ENCODE measurements at regions not wholly inside any gene's neighbourhood (a gene's known extent, or its start where the extent isn't known, plus 50 kb on each side); places are given as distances from the start of the nearest gene placed in this dataset.

DNA sequence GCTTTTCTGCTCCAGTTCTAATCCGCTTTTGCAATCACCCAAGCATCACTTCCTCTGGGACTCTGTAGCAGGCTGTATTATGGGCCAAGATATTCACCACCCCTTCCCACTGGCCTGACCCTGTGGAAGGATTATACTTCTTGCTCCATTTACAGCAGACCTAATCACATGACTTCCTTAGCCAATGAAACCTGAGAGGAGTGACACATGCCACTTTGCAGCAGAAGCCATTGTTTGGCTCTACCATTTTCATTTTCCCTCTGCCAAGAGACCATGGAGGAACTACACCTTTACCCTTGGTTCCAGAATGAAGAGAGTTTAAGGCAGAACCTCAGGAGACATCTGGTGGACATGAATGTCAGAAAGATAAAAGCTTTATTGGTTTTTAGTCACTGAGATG, 134.9 kb upstream of the HSD17B12 start:
- no peak for DNase-seq
- intact Hi-C loops (cut with DNase I) = no loop called here

DNA sequence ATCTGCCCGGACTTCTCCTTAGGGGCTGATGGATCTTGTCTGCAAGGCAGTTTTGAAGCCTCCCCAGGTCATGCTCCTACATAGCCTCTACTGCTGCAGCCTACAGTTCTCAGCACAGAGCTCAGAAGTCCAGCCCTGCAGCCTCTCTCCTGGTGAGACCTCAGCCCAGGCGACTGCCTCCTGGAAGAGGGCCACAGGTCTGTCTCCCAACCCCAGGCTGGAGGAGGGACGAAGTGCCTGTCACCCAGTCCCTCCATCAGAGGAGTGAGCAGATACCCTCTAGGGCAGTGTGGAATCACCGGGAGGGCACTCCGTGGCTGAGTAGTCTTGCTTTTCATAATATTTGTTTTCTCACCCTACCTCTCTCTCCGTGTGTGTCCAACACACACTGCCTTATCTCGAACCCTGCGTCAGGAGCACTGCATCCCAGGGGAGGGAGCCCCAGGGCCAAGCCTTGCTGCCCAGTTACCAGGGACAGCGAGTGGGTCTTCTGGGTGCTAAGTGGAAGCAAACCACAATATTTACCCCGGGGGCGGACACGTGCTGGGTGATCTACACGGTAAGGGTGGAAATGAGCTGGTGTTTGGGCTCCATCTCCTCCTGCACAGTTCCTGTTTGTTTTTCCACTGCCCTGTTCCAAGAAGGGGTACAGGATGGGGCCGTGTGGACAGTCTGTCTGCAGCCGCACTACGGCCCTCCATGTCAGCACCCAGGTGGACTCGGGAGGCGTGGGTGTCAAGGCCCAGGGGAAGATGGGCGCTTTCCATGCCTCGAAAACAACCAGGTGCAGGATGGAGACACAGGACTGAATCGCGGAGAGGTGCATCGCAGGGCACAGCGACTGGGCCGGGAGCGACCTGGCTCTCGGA, 133.7 kb upstream of the HSD17B12 start:
- DNase-seq = peak in 2 of 10 donors; percentile 68 to 80

DNA sequence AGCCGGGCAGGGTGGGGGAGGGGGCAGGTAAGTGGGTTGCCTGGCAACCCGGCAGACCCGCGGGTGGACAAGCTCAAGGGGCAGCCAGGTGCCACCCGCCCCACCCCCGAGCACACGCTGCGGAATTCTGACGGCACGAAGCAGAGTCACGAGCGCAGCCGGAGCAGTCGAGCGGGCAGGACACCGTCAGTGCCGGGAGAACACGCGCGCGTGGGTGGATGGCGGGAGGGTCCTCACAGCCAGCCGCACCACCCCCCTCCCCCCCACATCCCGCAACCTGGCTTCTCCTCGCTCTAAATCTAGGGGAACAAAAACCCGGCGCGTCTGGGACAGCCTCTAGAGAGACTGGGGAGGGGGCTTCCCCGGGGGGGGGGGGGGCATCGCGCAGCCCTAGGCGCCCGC, 133.1 kb upstream of the HSD17B12 start:
- intact Hi-C loops (cut with DNase I) = no loop called here
- DNase-seq = peak in 4 of 10 donors; percentile 33 to 82 (median 69)

More for the DNA sequence above, 133.7 kb upstream of the HSD17B12 start:
- intact Hi-C loops (cut with DNase I) = no loop called here

DNA sequence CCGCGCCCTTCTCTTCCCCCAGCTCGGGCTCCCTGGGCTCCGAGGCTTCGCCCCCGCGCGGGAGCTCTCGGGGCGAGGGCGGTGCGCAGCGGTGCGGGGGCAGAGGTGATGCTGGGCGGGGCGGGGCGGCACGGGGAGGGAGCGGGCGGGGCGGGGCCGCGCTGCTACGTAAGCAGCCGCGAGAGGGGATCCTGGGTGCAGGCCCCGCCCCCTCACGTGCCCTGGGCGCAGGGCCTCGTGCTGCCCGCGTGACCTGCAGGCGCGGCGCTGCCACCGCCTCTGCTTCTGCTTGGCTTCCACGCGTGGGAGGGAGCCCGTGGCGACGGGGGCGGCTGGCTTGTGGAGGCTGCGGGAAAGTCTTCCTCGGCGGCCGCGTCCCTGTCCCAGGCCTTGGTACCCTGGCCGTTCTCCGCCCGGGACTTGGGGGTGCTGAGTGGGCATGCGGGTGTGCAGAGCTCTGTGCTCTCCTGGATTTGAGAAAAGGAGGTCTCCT, 132.6 kb upstream of the HSD17B12 start:
- peak in 8 of 10 donors; percentile 22 to 90 (median 37) for DNase-seq
- intact Hi-C loops (cut with DNase I) = no loop called here

DNA sequence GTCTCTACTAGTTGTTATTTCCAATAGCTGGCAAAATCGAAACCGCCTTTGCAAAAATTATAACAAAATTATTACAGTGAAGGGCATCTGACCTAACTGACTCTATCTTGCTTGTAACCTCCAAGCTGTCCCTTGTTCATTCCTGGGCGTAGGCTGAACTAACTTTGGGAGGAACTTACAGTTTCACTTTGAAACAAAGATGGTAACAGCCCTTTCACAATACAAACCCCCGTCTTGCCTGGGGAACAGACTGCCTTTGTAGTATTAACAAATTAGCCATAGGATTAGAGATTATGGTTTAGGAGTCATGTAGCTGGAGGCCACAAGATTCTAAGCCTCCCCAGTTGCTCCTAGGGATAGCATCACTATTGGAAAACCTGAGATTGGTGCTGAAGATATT, 131.6 kb upstream of the HSD17B12 start:
- intact Hi-C loops (cut with DNase I) = no loop called here
- no peak for DNase-seq

DNA sequence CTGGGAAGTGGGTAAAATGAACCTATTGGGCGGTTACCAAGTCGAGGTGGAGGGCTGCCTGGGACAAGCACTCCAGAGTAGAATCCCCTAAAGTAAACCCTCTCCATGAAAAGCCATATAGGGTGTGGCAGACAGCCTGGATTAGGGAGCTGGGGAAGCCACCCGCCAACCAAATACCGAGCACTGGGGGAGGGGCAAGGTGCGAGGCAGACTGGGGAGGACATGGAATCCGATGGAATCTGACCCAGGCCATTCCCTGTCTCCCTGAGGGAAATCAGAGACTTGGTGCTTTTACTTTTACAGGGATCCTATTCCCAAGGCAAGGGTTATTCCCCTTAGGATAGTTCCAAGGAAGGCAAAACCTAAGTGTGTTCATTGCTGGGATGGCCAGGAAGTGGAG, 130.9 kb upstream of the HSD17B12 start:
- DNase-seq = peak in 1 of 10 donors; percentile 44
- intact Hi-C loops (cut with DNase I) = no loop called here

DNA sequence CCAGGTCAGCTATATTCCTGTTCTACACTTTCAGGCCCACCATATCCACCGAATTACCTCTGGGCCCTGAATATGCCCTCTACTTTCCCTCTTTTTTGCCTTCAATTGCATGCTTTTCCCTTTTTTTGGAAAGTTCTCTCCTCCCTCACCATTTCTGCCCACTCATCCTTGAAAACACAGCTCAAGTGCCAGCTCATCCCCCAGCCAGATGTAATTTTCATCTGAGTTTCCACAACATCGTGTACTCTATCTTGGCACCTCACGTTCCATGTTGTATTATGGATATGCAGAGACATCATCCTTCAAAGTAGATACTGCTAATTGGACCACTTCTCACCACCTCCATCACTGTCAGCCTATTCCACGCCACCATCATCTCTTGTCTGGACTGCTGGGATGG, 129.8 kb upstream of the HSD17B12 start:
- peak in 2 of 10 donors; percentile 13 to 16 for DNase-seq
- intact Hi-C loops (cut with DNase I) = no loop called here

DNA sequence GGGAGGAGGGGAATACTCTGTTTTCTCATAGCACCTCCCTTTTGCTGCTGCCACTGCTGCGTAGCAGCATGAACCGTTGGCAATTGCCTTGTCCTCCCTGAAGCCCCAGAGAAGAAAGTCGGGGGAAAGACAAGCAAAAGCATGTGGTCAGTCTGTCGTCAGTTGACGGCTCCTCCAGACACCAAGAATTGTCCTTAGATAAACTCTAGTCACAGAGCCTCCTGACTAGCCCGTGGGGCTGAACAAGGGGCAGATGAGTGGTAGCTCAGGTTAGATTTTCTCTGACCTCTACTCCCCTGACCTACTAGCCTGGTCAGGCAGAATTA, 126.4 kb upstream of the HSD17B12 start:
- intact Hi-C loops (cut with DNase I) = no loop called here
- no peak for DNase-seq

DNA sequence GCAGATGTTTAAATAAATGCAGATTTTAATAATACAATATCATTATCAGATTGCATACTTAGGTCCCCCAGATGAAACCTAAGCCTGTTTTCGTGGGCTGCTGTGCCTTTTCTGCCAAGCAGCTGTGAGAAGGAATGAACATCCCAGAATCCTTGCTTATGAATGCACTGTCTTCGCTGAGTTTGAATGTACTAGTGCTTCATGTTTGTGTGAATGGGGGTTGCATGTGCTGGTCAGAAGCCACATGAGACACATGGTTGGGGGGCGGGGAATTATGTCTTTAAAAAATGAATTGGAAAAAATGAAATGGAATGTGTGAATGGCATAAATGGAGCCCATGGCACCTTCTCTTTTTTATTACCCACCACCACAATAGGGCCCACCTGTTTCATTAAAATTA, 125.4 kb upstream of the HSD17B12 start:
- intact Hi-C loops (cut with DNase I) = no loop called here
- no peak for DNase-seq

DNA sequence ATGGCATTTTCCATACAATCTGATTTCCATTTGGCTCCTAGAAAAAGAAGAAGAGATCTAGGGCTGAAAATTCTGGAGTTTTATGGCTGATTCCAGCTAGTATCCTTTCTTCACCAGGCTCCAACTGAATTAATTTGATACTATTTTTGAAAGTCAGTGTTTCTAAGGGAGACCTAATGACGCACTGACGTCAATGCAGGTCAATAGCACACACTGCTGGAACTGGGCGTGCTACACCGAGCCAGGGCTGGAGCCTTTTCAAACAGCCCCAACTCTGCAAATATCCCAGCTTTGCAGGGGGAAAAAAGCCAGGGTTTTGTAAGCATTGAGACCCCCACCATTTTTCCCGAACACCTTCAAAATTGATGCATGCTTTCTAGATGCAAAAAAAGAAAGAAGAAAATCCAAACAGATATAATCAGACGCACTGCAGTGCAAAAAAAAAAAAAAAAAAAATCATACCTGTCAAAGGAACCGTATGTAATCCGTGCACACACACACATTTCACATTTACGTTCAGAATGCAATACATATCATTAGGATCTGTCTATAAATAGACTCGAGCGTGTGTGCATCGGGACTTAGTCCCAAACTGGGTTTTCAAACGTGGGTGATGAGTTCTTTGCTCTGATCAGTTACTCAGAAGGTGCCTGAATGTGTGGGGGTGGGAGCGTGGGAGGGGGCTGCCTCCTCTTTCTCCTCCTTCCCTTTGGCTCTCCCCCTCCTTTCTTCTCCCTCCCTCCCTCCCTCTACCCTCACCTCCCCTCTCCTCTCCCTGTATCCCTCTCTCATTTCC, 124.5 kb upstream of the HSD17B12 start:
- intact Hi-C loops (cut with DNase I) = no loop called here
- peak in 1 of 10 donors; percentile 38 for DNase-seq

DNA sequence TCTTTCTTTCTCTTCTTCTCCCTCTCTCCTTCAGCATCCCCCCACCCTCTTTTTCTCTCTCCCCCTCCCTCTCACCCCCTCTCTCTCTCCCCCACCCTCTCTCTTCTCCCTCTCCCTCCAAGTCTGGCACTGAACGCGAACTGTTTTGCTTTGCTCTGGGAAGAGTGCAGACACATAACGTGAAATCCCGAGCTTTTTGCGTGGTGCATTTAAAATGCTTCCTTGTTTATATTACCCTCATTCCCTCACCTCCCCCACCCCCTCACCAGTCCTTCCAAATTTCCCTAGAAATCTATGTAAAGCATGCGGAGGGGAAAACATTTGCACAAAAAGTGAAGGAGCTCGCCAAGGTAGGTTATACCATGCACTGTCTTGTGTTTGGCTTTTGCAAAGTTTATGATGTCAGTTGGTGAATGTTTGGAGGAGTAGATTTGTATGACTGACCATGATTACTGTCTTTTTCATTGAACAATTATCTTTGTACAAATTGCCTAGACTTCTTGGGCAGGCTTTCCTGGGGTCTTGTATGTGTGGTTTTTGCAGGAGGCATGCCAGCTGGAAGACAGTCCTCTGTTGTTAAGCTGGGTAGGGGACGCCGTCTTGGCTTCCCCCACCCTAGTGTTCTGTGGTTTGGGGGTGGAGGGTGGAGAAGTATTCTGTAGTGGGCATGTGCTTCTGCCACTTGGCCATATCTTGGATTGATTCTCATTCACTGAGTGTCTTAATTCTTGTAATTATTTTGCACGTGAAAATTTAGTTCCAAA, 123.7 kb upstream of the HSD17B12 start:
- intact Hi-C loops (cut with DNase I) = no loop called here
- no peak for DNase-seq

DNA sequence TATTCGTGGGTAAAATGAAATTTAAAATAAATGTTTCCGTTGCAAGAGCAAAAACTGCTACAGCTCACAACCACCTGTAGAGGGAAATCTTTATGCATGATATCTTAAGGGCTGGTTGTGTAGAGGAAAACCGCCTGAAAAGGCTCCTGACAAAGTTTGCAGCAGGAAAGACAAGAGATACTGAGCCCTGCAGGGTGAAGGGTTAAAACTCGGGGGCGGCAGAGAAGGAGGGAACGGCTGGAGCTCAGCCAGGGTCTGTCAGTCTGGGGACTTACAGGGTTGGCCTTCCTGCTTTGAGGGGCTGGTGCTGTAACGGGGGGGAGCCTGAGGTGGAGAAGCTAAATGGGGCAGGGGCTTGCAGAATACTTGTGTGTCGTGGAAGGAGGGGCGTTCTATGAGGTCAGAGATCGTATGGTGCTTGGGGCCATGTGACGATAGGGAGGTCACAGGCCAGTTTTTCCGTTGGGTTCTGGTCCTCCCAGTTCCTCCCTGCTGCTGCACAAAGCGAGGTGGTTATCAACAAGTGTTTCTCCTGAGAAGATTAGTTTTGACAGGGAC, 122.9 kb upstream of the HSD17B12 start:
- intact Hi-C loops (cut with DNase I) = no loop called here
- peak in 1 of 10 donors; percentile 39 for DNase-seq

DNA sequence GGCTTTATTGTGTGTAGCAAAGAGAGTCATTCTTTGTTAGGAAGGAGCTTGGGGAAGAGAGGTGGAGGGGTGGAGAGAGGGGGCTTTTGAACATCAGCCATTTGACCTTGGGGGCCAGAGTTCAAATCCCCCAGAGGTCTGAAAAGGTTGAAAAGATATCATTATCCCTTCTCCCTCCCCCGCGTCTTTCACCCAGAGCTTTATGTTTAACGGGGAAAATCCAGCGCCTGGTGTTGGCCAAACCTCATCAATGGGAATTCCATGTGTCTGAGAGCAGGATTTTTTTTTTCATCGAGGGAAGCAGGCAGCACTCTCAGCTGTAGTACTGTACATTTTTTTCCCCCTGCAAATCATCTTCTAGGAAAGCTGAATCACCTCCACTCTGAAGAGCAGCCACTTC, 122.4 kb upstream of the HSD17B12 start:
- intact Hi-C loops (cut with DNase I) = no loop called here
- no peak for DNase-seq

DNA sequence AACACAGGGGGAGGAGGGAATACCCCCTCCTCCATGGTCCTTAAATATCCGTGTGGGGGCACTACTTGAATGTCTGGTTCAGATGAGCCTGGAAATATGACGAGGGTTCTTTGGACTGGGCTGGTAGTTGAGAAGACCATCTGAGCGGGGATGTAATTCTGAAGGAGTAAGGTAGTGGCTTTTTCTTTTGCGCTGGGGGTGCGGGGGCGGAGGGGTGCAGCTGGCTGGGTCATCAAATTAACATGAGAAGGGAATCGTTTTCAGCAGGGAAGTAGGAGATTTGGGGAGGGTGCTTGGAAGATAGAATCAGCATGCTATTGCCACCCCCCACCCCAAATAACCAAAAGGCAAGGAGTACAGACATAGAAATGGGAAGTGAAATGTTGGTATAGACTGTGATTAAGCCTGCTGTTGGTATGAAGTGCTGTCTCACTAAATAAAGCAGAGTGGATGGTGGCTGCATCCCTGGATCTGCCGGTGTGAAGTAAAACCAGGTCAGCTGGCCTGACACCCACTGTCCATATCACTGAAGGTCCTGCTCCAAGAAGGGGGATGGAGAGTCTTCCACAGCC, 121.9 kb upstream of the HSD17B12 start:
- no peak for DNase-seq
- intact Hi-C loops (cut with DNase I) = no loop called here

DNA sequence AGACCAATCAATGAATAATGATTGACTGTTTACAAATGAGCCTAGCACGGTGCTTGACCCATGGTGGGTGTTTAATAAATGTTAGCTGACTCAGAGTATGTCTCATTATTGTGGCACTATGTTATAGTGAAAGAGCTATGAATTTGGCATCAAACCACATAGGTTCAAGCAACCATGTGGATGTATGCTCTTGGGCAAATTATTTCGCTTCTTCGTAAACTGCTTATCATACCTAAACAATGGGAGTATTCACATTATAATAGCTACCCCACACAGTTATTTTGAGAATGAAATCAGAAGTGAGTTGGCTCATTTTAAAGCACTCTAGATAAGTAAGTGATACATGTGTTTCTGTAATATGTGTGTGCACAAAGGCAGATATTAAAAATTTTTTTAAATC, 118.7 kb upstream of the HSD17B12 start:
- intact Hi-C loops (cut with DNase I) = no loop called here
- no peak for DNase-seq

DNA sequence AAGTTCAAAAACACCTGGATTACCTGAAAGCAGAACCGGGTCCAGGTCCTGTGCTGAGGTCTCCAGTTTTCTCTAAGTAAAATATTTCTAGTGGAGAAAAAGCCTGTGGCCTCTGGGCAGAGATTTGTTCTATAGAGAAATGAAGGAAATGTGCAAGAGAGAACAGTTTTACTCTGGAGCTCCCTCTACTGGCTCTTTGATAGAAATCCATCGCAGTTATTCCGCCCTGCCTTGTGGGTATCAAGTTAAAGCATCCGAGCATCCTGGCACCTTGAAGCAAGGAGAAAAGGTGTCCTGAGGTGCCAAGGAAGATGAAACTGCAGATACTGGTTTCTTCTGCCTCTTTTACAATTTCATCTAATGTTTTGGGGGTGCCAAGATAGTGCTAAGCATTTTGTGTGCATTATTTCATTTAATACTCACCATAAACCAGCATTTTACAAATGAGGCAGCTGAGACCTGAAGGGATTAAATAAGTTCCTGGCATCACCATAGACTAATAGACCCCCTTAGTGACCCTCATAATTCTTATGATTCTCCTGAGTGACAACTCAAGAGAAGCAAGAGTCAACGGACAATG, 113.1 kb upstream of the HSD17B12 start:
- no peak for DNase-seq
- intact Hi-C loops (cut with DNase I) = no loop called here

DNA sequence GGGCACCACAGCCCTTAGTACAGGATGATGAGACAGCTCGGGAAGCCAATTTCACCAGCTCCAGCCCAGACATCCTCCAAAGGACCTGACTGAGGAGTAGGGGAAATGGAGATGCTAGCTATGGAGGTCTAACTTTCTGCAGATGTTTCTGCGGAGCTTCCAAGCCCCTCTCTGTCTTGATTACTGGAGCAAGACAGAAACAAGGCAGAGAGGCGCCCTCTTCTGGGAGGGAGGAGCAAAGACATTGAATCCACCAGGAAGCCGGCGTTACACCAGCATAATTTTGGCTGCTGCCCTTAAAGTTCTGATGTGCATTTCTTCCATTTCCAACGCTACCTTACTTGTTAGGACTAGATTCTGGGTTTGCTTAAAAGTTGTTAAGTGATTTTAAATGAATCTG, 107.3 kb upstream of the HSD17B12 start:
- intact Hi-C loops (cut with DNase I) = loop anchor here (10.0 kb wide), 1 partner anchor 242 kb away; no protein-coding TSS in a partner anchor
- no peak for DNase-seq

DNA sequence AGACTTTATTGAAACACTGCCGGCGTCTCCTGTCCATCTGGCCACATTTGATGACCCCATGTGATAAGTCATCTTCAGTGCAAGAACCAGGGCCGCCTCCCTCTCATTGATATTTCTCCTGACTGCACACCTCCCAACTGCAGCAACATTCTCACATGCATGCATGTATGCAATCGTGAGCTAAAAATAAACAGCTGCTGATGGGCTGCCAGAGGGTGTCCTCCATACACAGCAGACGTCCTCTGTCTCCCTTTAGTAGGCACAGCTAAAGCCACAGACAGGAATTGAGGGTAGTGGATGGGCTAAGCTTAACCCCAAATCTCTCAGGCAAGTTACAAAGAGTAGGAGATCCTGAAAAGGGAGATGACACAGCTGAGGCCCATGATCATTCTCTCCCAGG, 106.7 kb upstream of the HSD17B12 start:
- intact Hi-C loops (cut with DNase I) = loop anchor here (10.0 kb wide), 1 partner anchor 241 kb away; no protein-coding TSS in a partner anchor
- peak in 1 of 10 donors; percentile 44 for DNase-seq

DNA sequence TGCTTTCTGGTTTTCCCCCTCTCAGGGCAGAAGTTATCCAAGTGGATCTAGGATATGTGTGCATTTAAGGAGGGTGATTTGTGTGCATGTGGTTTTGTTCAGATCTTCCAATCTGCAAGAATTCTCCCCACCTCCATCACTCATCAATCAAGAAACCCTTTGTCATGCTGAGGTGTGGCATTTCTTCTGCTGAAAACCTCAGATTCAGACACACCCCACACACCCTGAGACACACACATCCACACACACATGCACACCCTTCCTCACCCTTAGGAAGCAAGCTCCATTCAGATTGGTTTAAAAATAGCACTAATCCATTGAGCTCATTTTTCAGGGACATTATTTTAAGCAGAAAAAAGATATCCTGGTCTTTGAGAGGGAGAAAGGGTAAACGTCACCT, 106.1 kb upstream of the HSD17B12 start:
- no peak for DNase-seq
- intact Hi-C loops (cut with DNase I) = loop anchor here (10.0 kb wide), 1 partner anchor 240 kb away; no protein-coding TSS in a partner anchor

Measured in posterior cingulate gyrus (tissue), 11 donors.